Neural cell (in vitro differentiated cells): ENCODE measurements at regions not wholly inside any gene's neighbourhood (a gene's known extent, or its start where the extent isn't known, plus 50 kb on each side); places are given as distances from the start of the nearest gene placed in this dataset.

Experiments used
- CTCF ChIP-seq: fragments of 450-650 bp; IDR thresholded peaks from 2 replicates; pipeline ENCODE4 v1.5.1; 2014; ENCODE audit warnings: antibody characterized with exemption, mild to moderate bottlenecking, moderate library complexity; ENCODE audit not compliant: poor library complexity, severe bottlenecking
- POLR2AphosphoS5 ChIP-seq: IDR thresholded peaks from 2 replicates; pipeline ENCODE4 v1.6.1; 2012
- REST ChIP-seq: IDR thresholded peaks from 2 replicates; pipeline ENCODE4 v1.6.1; 2012; ENCODE audit warnings: borderline replicate concordance

- TF ChIP-seq POLR2AphosphoS5 (no peak), CTCF (no peak), REST (no peak)
Observed at GRCh38 chr17:71864755-71865154, 256.1 kb upstream of the SOX9 start.
